ENCODE measurements at regions not wholly inside any gene's neighbourhood (a gene's known extent, or its start where the extent isn't known, plus 50 kb on each side); places are given as distances from the start of the nearest gene placed in this dataset.

GRCh38 chr5:3004361-3005080, 253.0 kb upstream of the IRX2 start:
- Mint-ChIP-seq H3K9me3 (peaks cover 18% of the 10 kb centered on the region), H3K4me1 (no peaks in the 10 kb centered on the region), H3K27me3 (ENCODE audit: low read depth) (no peaks in the 10 kb centered on the region; the same call in 1 of the 2 replicates), H3K27ac (no peak overlapping the region), H3K4me3 (no peak overlapping the region), H3K36me3 (peaks cover 14% of the 10 kb centered on the region)
- no peak for TF ChIP-seq ZMAT4 (CRISPR knock-in tag; IDR thresholded peaks at IDR 0.05)
- no peak for TF ChIP-seq ZNF317 (CRISPR knock-in tag; IDR thresholded peaks at IDR 0.05; ENCODE audit: borderline replicate concordance, low read depth)
- no peak for TF ChIP-seq TP53 (CRISPR knock-in tag; IDR thresholded peaks at IDR 0.05)
- TF ChIP-seq HMGA2 (CRISPR knock-in tag; IDR thresholded peaks at IDR 0.05), result no peak
- no peak for TF ChIP-seq ERG (CRISPR knock-in tag; IDR thresholded peaks at IDR 0.05)
- no peak for TF ChIP-seq ETV6 (CRISPR knock-in tag; IDR thresholded peaks at IDR 0.05)
- TF ChIP-seq NR2C2 (CRISPR knock-in tag; IDR thresholded peaks at IDR 0.05), result no peak
- POLR2A ChIA-PET, result no interaction called here
- no peak for ATAC-seq
- DNase-seq (ENCODE audit: low spot score), result no peak
- CTCF ChIA-PET, result no interaction called here

- H3K27me3 Mint-ChIP-seq (ENCODE audit: low read depth), result no peaks in the 10 kb centered on the region; the same call in 1 of the 2 replicates
- H3K4me3 Mint-ChIP-seq, result no peak overlapping the region
- ATAC-seq (no peak), DNase-seq (ENCODE audit: low spot score) (no peak)
- H3K27ac Mint-ChIP-seq, result no peak overlapping the region
- peaks cover 7% of the 10 kb centered on the region for H3K4me1 Mint-ChIP-seq
- ChIA-PET CTCF (no interaction called here), POLR2A (no interaction called here)
- TF ChIP-seq FOXK1 (CRISPR knock-in tag; IDR thresholded peaks at IDR 0.05) (no peak), ZSCAN18 (CRISPR knock-in tag; IDR thresholded peaks at IDR 0.05) (no peak), NR2C2 (CRISPR knock-in tag; IDR thresholded peaks at IDR 0.05) (no peak), ZMAT4 (CRISPR knock-in tag; IDR thresholded peaks at IDR 0.05) (no peak), AR (CRISPR knock-in tag; IDR thresholded peaks at IDR 0.05) (no peak), ATF2 (CRISPR knock-in tag; IDR thresholded peaks at IDR 0.05; ENCODE audit: borderline replicate concordance, low read depth) (no peak), ZNF232 (CRISPR knock-in tag; IDR thresholded peaks at IDR 0.05) (no peak), RORB (CRISPR knock-in tag; IDR thresholded peaks at IDR 0.05) (no peak), ZNF671 (CRISPR knock-in tag; IDR thresholded peaks at IDR 0.05) (no peak)
- peaks cover 14% of the 10 kb centered on the region for H3K36me3 Mint-ChIP-seq
- H3K9me3 Mint-ChIP-seq, result peaks cover 18% of the 10 kb centered on the region
Observed at GRCh38 chr5:3002230-3002629, 250.8 kb upstream of the IRX2 start.

- CTCF ChIA-PET, result no interaction called here
- no peak for ATAC-seq
- no peak for DNase-seq (ENCODE audit: low spot score)
- Mint-ChIP-seq H3K4me1 (peaks cover 7% of the 10 kb centered on the region), H3K36me3 (peaks cover 14% of the 10 kb centered on the region), H3K27me3 (ENCODE audit: low read depth) (no peaks in the 10 kb centered on the region; the same call in 1 of the 2 replicates), H3K9me3 (peaks cover 18% of the 10 kb centered on the region), H3K4me3 (no peak overlapping the region), H3K27ac (no peak overlapping the region)
- POLR2A ChIA-PET, result no interaction called here
- TF ChIP-seq ZBTB21 (CRISPR knock-in tag; IDR thresholded peaks at IDR 0.05; ENCODE audit: borderline replicate concordance) (no peak), NFATC4 (CRISPR knock-in tag; IDR thresholded peaks at IDR 0.05) (no peak), ZNF671 (CRISPR knock-in tag; IDR thresholded peaks at IDR 0.05) (no peak), CTCF (IDR thresholded peaks at IDR 0.05) (no peak), AR (CRISPR knock-in tag; IDR thresholded peaks at IDR 0.05) (no peak)
Observed at GRCh38 chr5:3000631-3001030, 249.2 kb upstream of the IRX2 start.

Measured in WTC11 (cell line).